RWPE1 (cell line): ENCODE measurements at regions not wholly inside any gene's neighbourhood (a gene's known extent, or its start where the extent isn't known, plus 50 kb on each side); places are given as distances from the start of the nearest gene placed in this dataset.

Experiments used
- CTCF ChIA-PET: fragments of 350-600 bp; sonication (Branson Sonifier 250); formaldehyde crosslinking; extraction: SDS; loops from one replicate; lab custom pipeline; 2021; lab: Yijun Ruan, JAX
- POLR2A ChIA-PET: fragments of 400-600 bp; formaldehyde crosslinking; extraction: SDS; loops from one replicate; lab custom pipeline; 2020; ENCODE audit warnings: antibody characterized with exemption; ENCODE audit not compliant: low non-redundant PET; lab: Yijun Ruan, JAX
- DNase-seq: peaks from one replicate; pipeline ENCODE4 v3.0.0; 2012; ENCODE audit warnings: low spot score
- H3K27ac ChIP-seq: fragments of 450-650 bp; 2 replicates; pipeline ENCODE4 v1.5.1; 2017
- CTCF ChIP-seq: fragments of 450-650 bp; conservative IDR thresholded peaks from 2 replicates; pipeline ENCODE4 v1.5.1; 2017; ENCODE audit warnings: low read depth, mild to moderate bottlenecking

GRCh38 chr2:128394007-128394730 lies 75.5 kb upstream of the HS6ST1 start:
- TF ChIP-seq CTCF = no peak
- no peak for DNase-seq
- H3K27ac ChIP-seq = no peak overlapping the region
- ChIA-PET CTCF (no interaction called here), POLR2A (no interaction called here)

GRCh38 chr2:128395196-128395595 lies 76.5 kb upstream of the HS6ST1 start:
- DNase-seq = no peak
- ChIA-PET CTCF (no interaction called here), POLR2A (no interaction called here)
- no peak overlapping the region for H3K27ac ChIP-seq
- no peak for TF ChIP-seq CTCF

- no peak for DNase-seq
- no peak overlapping the region for H3K27ac ChIP-seq
- POLR2A ChIA-PET = no interaction called here
- CTCF ChIA-PET = no interaction called here
- TF ChIP-seq CTCF = no peak
Observed at GRCh38 chr2:128395640-128396499, 77.2 kb upstream of the HS6ST1 start.

- POLR2A ChIA-PET = no interaction called here
- no peak for DNase-seq
- CTCF ChIA-PET = no interaction called here
- H3K27ac ChIP-seq = no peak overlapping the region
- no peak for TF ChIP-seq CTCF
Observed at GRCh38 chr2:128396500-128396891, 77.8 kb upstream of the HS6ST1 start.

- DNase-seq = no peak
- no peak overlapping the region for H3K27ac ChIP-seq
- ChIA-PET CTCF (no interaction called here), POLR2A (no interaction called here)
- TF ChIP-seq CTCF = no peak
Observed at GRCh38 chr2:128396946-128397345, 78.3 kb upstream of the HS6ST1 start.

GRCh38 chr2:128399256-128399655 lies 80.6 kb upstream of the HS6ST1 start:
- no peak overlapping the region for H3K27ac ChIP-seq
- ChIA-PET POLR2A (no interaction called here), CTCF (interaction anchor here (0.7 kb wide), 1 partner anchor 1701 kb away, joined by 6 read pairs; no protein-coding TSS in a partner anchor)

More at GRCh38 chr2:128399256-128399655, 80.6 kb upstream of the HS6ST1 start:
- no peak for DNase-seq
- TF ChIP-seq CTCF = no peak
